ENCODE measurements at regions not wholly inside any gene's neighbourhood (a gene's known extent, or its start where the extent isn't known, plus 50 kb on each side); places are given as distances from the start of the nearest gene placed in this dataset.

- DNase-seq: peak in 41 of 58 donors; percentile 19 to 85 (median 53)
Measured at GRCh38 chr11:43574949-43575912, 105.3 kb upstream of the HSD17B12 start.

- no peak for DNase-seq
Measured at GRCh38 chr11:43575913-43576310, 104.6 kb upstream of the HSD17B12 start.

GRCh38 chr11:43576320-43576802, 104.2 kb upstream of the HSD17B12 start:
- no peak for DNase-seq

GRCh38 chr11:43576803-43577521, 103.6 kb upstream of the HSD17B12 start:
- peak in 14 of 58 donors; percentile 6 to 55 (median 36) for DNase-seq

- no peak for DNase-seq
Measured at GRCh38 chr11:43577566-43578264, 102.8 kb upstream of the HSD17B12 start.

GRCh38 chr11:43578346-43579170, 102.0 kb upstream of the HSD17B12 start:
- DNase-seq: peak in 2 of 58 donors; percentile 47 to 63

- peak in 9 of 58 donors; percentile 12 to 63 (median 42) for DNase-seq
Measured at GRCh38 chr11:43579171-43579918, 101.2 kb upstream of the HSD17B12 start.

- no peak for DNase-seq
Measured at GRCh38 chr11:43579919-43580276, 100.6 kb upstream of the HSD17B12 start.

GRCh38 chr11:43580735-43581369, 99.7 kb upstream of the HSD17B12 start:
- DNase-seq: peak in 16 of 58 donors; percentile 15 to 59 (median 41)

GRCh38 chr11:43581370-43582023, 99.0 kb upstream of the HSD17B12 start:
- no peak for DNase-seq

GRCh38 chr11:43582024-43582862, 98.3 kb upstream of the HSD17B12 start:
- no peak for DNase-seq

GRCh38 chr11:43582863-43583462, 97.6 kb upstream of the HSD17B12 start:
- no peak for DNase-seq

GRCh38 chr11:43583548-43583947, 97.0 kb upstream of the HSD17B12 start:
- DNase-seq: no peak

GRCh38 chr11:43585877-43586608, 94.5 kb upstream of the HSD17B12 start:
- no peak for DNase-seq

- no peak for DNase-seq
Measured at GRCh38 chr11:43589601-43590250, 90.8 kb upstream of the HSD17B12 start.

GRCh38 chr11:43601511-43601910, 79.0 kb upstream of the HSD17B12 start:
- DNase-seq: no peak
